ENCODE measurements at regions not wholly inside any gene's neighbourhood (a gene's known extent, or its start where the extent isn't known, plus 50 kb on each side); places are given as distances from the start of the nearest gene placed in this dataset.
"Not testable (repeated sequence)": the region's sequence is repeated elsewhere in the genome, so short reads cannot be mapped to it uniquely, and the experiment has no call there.

DNA sequence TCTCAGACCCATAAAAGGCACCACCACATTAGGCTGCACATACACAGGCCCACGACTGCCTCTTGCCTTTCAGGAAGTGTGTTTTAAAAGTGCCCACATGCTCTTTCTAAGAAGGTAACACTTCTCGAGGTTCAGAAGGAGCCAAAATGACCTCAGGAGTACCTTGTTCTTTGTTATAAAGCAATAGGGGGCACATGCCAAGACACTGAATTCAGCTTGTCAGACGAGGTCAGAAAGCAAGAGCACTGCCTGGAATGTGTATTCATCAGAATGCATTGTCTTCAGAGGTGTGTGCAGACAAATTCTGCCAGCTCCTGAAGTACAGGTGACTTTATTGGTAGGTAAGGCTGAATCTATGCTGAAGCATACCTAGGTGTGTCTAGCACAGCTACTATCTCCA is 114.5 kb upstream of the IRX1 start:
- no peak for DNase-seq

- no peak for DNase-seq
Observed at GRCh38 chr5:3475674-3476073, 120.0 kb upstream of the IRX1 start.

DNA sequence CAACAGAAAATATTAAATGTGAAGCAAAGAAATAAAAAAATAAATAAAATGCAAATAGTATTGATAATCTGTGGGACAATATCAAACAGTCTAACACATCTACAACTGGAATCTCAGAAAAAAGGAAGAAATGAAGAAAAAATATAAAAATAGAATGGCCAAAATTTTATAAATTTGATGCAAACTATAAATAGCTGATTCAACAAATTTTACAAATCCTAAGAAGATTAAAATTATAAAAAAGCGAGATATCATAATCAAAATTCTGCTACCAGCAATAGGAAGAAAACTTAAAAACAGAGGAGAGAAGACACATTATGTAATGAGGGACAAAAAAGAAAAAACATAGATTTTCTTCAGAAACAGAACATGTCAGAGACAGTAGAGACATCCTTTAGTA is 129.2 kb upstream of the IRX1 start:
- no peak for DNase-seq

GRCh38 chr5:3460416-3460815 is 135.2 kb upstream of the IRX1 start:
- no peak for DNase-seq

- no peak for DNase-seq
Observed at GRCh38 chr5:3456121-3456681, 139.4 kb upstream of the IRX1 start.

- not testable (repeated sequence) for DNase-seq
Observed at GRCh38 chr5:3454028-3454427, 141.6 kb upstream of the IRX1 start.

GRCh38 chr5:3452622-3453021 is 143.0 kb upstream of the IRX1 start:
- DNase-seq: no peak

GRCh38 chr5:3451961-3452360 is 143.7 kb upstream of the IRX1 start:
- no peak for DNase-seq

GRCh38 chr5:3449481-3449880 is 146.2 kb upstream of the IRX1 start:
- no peak for DNase-seq

GRCh38 chr5:3446410-3446809 is 149.2 kb upstream of the IRX1 start:
- no peak for DNase-seq

DNA sequence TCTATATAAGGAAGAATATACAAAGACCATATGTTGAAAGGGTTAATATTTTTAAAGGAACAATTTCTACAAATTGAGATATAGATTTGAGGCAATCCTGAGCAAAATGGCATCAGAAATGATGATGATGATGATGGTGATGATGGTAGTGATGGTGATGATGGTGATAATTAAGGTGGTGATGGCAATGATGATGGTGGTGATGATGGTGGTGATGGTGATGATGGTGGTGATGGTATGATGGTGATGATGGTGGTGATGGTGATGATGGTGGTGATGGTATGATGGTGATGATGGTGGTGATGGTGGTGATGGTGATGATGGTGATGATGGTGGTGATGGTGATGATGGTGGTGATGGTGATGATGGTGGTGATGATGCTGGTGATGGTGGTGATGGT is 150.1 kb upstream of the IRX1 start:
- not testable (repeated sequence) for DNase-seq

GRCh38 chr5:3432135-3432534 is 163.5 kb upstream of the IRX1 start:
- DNase-seq: no peak

DNA sequence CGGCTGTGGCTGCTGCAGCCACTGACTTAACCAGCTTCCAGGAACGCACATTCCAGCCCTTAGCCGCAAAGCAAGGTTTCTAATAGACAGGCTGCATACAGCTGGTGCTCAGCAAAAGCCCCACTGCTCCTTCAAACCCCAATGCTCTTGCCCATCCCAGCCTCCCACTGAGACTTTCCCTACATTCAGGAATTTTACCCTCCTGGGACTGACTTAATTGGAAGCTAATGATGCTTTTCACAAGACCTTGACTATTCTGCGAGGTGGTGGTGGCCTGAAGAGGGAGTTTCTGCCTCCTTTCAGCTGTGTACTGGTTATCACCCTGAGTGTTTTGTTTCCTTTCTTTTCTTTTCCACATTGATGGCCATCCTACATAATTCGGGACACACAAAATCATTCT is 164.9 kb upstream of the IRX1 start:
- DNase-seq: no peak

DNA sequence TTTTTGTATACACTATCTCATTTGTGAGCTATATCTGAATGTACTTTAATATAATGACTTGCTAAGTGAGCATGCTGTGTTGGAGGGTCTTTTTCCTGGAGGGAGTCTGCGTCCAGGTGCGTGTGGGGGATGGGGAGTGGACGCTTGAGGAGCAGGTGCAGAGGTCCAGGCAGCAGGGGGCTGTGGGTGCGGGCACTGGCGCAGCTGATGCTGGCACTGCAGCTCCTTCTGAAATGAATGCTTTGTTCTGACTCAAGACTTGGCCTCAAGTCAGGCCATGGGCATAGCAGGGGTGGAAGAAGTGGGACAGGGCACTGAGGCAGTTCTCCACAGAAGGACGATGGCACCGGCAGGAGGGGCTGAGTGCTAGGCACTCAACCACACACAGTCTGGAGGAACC is 165.7 kb upstream of the IRX1 start:
- DNase-seq: no peak

DNA sequence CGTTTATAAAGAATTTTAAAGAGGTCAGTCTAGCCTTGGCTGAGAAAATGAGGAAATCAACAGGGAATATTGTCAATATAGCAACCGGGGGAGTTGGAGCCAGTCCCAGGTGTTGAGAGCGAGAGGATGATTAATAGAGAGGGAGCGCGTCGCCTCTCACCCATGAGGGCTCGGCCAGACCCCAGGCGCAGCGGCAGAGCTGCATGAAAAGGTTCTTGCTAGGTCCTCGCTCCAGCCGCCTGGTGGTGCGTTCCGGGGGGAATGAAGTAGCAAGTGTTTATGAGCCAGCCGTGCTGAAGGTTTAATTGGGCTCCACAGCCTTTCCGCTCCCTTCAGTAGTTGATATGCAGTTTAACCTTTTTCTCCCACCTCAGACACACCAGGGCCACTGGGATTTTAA is 167.3 kb upstream of the IRX1 start:
- peak; percentile 44 for DNase-seq

DNA sequence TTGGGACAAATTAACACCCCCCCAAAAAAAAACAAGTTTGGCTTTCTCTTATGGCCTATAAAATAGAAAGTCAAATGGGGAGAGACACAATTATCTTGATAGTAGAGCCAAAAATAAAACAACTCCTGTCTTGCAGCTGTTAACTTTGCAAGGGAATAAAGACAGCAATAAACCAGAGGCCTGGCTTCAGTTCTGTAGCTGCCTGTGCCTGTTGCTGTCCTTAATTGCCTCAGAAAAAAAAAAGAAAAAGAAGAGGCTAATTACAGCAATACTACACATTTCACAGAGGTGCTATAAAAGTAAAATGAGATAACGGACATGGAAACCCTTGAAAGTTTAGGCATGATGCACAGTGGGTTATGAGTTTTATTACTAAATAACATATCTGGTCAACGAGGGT is 170.7 kb upstream of the IRX1 start:
- DNase-seq: no peak

GRCh38 chr5:3417376-3417943 is 178.2 kb upstream of the IRX1 start:
- no peak for DNase-seq

GRCh38 chr5:3414371-3414770 is 181.3 kb upstream of the IRX1 start:
- no peak for DNase-seq

- no peak for DNase-seq
Observed at GRCh38 chr5:3412146-3412545, 183.5 kb upstream of the IRX1 start.

DNA sequence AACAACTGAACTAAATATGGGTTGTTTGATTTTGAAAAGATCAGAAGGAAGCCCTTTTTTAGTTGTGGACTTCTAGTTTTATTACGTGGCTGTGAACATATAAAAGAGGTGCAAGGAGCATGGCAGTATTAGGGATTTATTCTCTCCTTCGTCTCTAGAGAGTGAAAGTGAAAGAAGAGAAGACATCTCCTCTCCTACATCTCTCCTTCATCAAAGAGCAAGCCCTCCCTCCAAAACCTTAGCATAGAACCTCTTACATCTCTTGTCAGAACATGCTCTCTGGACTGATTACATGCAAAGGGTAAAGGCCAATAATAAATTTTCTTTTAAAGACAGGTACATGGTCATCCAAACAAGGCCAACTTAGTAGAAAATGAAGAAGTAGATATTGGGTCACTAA is 184.3 kb upstream of the IRX1 start:
- DNase-seq: no peak

GRCh38 chr5:3401635-3402034 is 194.0 kb upstream of the IRX1 start:
- DNase-seq: no peak

GRCh38 chr5:3400659-3401058 is 195.0 kb upstream of the IRX1 start:
- DNase-seq: no peak

DNA sequence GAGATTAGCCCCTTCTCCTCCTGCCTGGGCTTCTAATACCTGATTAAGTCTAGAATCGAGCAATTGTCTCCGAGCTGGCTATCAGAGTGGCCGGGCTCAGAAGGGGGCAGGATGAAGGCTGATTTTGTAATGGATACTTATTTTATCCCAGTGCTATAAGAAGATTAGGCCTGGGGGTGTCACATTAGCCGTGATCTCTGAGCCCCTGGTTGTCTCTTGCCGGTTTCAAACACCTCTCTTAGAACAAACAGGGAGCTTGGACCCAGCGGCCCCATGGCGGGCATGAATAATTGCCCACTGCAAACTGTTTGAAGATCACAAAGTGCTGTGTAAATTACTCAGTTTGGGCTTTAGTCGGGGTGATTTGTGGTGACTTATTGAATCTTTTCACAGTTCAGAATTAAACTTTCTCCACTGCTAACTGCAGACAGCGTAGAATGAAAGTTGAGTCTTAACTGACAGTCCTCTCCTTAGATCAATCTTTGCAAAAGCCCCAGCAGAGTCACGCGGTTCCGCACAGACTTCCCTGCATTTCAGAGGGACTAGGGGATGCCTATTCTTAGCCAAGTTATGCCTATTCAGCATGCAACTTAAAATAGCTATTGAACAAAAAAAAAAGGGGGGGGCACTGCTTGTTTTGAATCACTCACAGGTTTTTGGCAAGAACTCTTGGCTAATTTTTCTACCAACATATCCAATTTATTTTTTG is 200.6 kb upstream of the IRX1 start:
- peak; percentile 46 for DNase-seq

- DNase-seq: peak; percentile 76
Observed at GRCh38 chr5:3393920-3394597, 201.6 kb upstream of the IRX1 start.
